ENCODE measurements at regions not wholly inside any gene's neighbourhood (a gene's known extent, or its start where the extent isn't known, plus 50 kb on each side); places are given as distances from the start of the nearest gene placed in this dataset.

DNA sequence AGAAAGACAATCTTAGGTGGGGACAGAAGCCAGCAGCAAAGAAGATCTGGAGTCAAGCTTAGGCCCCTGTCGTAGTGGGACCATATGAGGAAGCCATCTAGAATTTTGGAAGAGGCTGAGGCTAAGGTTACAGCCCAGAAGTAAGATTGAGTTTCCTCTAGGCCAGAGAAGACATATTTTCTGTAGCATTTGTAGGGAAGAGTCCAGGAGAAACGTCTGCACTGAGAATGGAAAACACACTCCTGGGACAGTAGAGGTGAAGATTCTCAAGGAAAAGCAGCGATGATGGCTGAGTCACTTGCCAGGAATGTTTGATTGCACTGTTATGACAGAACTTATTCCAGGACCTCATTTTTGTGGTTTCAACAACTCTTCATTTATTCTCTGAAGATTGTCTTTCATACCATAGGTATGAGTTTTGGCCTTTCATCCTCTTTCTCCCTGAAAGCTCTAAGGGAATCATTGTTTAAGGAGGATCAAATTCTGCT is 107.2 kb downstream of the GTPBP8 start (continued):
- TF ChIP-seq, protein P1, sequence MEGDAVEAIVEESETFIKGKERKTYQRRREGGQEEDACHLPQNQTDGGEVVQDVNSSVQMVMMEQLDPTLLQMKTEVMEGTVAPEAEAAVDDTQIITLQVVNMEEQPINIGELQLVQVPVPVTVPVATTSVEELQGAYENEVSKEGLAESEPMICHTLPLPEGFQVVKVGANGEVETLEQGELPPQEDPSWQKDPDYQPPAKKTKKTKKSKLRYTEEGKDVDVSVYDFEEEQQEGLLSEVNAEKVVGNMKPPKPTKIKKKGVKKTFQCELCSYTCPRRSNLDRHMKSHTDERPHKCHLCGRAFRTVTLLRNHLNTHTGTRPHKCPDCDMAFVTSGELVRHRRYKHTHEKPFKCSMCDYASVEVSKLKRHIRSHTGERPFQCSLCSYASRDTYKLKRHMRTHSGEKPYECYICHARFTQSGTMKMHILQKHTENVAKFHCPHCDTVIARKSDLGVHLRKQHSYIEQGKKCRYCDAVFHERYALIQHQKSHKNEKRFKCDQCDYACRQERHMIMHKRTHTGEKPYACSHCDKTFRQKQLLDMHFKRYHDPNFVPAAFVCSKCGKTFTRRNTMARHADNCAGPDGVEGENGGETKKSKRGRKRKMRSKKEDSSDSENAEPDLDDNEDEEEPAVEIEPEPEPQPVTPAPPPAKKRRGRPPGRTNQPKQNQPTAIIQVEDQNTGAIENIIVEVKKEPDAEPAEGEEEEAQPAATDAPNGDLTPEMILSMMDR (IDR thresholded peaks at IDR 0.05 in 2 of 3, conservative IDR thresholded peaks at IDR 0.05 in 1 of 3; ENCODE audit: borderline replicate concordance in 1 of 3, insufficient read depth in 1 of 3, low read depth in 2 of 3, low read length in 2 of 3), result no peak

DNA sequence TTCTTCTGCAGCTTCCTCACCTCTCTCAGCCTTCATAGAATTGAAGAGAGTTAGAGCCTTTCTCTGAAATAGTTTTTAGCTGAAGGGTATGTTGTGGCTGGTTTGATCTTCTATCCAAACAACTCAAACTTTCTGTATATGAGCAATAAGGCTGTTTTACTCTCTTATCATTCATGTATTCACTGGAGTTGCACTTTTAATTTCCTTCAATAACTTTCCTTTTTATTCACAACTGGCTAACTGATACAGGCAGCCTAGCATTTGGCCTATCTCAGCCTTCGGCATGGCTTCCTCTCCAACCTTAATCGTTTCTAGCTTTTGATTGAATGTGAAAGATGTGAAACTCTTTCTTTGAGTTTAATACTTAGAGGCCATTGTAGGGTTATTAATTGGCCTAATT is 109.3 kb downstream of the GTPBP8 start:
- H4K20me1 ChIP-seq (ENCODE audit: insufficient read depth), result no peaks in the 10 kb centered on the region
- H3K27ac ChIP-seq (ENCODE audit: low read depth, low read length), result no peak overlapping the region

More for the DNA sequence above, 109.3 kb downstream of the GTPBP8 start:
- ChIA-PET RAD21 (ENCODE audit: low non-redundant PET in 1 of 2, low total read pairs in 2 of 2, uncharacterized antibody in 2 of 2, unreplicated experiment in 2 of 2) (no interaction called here), POLR2A (no interaction called here), CTCF (no interaction called here)
- no peaks in the 10 kb centered on the region; the same call in 1 of the 2 replicates for H3K27me3 ChIP-seq (ENCODE audit: insufficient read depth, low read length)
- no peaks in the 10 kb centered on the region for H3K9me3 ChIP-seq (ENCODE audit: control insufficient read depth in 1 of 2, insufficient read depth in 1 of 2, low read depth in 1 of 2, low read length in 2 of 2)
- no TSS peak for BruUV-seq (replicated peaks)
- intact Hi-C loops (cut with micrococcal nuclease), result no loop called here
- H3K4me3 ChIP-seq (replicated peaks in 1 of 2; ENCODE audit: low read depth in 1 of 2, low read length in 2 of 2), result no peak overlapping the region
- DNase-seq (ENCODE audit: low read depth, low spot score) (no peak), ATAC-seq (no peak)
- no peaks in the 10 kb centered on the region for H3K36me3 ChIP-seq (ENCODE audit: control insufficient read depth in 1 of 2, insufficient read depth in 2 of 2, low read length in 2 of 2)
- H3K9me2 ChIP-seq (ENCODE audit: insufficient read depth), result no peaks in the 10 kb centered on the region
- TF ChIP-seq, protein P2, sequence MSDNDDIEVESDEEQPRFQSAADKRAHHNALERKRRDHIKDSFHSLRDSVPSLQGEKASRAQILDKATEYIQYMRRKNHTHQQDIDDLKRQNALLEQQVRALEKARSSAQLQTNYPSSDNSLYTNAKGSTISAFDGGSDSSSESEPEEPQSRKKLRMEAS (IDR thresholded peaks at IDR 0.05), result no peak
- TF ChIP-seq JUND (IDR thresholded peaks at IDR 0.05) (no peak), CBX3 (IDR thresholded peaks at IDR 0.05; ENCODE audit: low read depth) (no peak), ZNF274 (IDR thresholded peaks at IDR 0.05; ENCODE audit: low read depth, low read length) (no peak), FOSL1 (IDR thresholded peaks at IDR 0.05; ENCODE audit: low read depth) (no peak)
- TF ChIP-seq, protein P1 (IDR thresholded peaks at IDR 0.05 in 2 of 3, conservative IDR thresholded peaks at IDR 0.05 in 1 of 3; ENCODE audit: borderline replicate concordance in 1 of 3, insufficient read depth in 1 of 3, low read depth in 2 of 3, low read length in 2 of 3), result no peak
- no peak overlapping the region for H2AFZ ChIP-seq (ENCODE audit: low read depth, low read length, poor library complexity, severe bottlenecking)
- H3K4me2 ChIP-seq (ENCODE audit: low read length), result no peak overlapping the region
- H3K79me2 ChIP-seq (ENCODE audit: insufficient read depth, low read length), result no peaks in the 10 kb centered on the region
- peaks cover 19 to 29% of the 10 kb centered on the region in 2 experiments for H3K4me1 ChIP-seq (ENCODE audit: control insufficient read depth in 1 of 2, insufficient read depth in 2 of 2, low read length in 2 of 2)
- no peak overlapping the region for H3K9ac ChIP-seq (ENCODE audit: low read length)
